ENCODE measurements at regions not wholly inside any gene's neighbourhood (a gene's known extent, or its start where the extent isn't known, plus 50 kb on each side); places are given as distances from the start of the nearest gene placed in this dataset.

GRCh38 chr16:50451951-50452508 lies 83.2 kb upstream of the BRD7 start:
- no peak for TF ChIP-seq OSR1 (CRISPR knock-in tag; IDR thresholded peaks at IDR 0.05)
- TF ChIP-seq GLIS3 (CRISPR knock-in tag; IDR thresholded peaks at IDR 0.05), result no peak
- no peak for TF ChIP-seq ZNF70 (CRISPR knock-in tag; IDR thresholded peaks at IDR 0.05)
- no peak for TF ChIP-seq CSDC2 (CRISPR knock-in tag; IDR thresholded peaks at IDR 0.05)
- no peak for TF ChIP-seq ISL1 (CRISPR knock-in tag; IDR thresholded peaks at IDR 0.05)
- no peak for TF ChIP-seq TOX (CRISPR knock-in tag; IDR thresholded peaks at IDR 0.05; ENCODE audit: borderline replicate concordance)
- TF ChIP-seq ZC3H10 (CRISPR knock-in tag; IDR thresholded peaks at IDR 0.05), result no peak
- TF ChIP-seq ESRRG (CRISPR knock-in tag; IDR thresholded peaks at IDR 0.05), result no peak
- TF ChIP-seq ZFP3 (CRISPR knock-in tag; IDR thresholded peaks at IDR 0.05), result no peak
- no peak for TF ChIP-seq PATZ1 (CRISPR knock-in tag; IDR thresholded peaks at IDR 0.05; ENCODE audit: borderline replicate concordance)
- TF ChIP-seq CSRNP3 (CRISPR knock-in tag; IDR thresholded peaks at IDR 0.05), result no peak
- no peak for TF ChIP-seq RARB (CRISPR knock-in tag; IDR thresholded peaks at IDR 0.05)
- no peak for TF ChIP-seq TCF4 (CRISPR knock-in tag; IDR thresholded peaks at IDR 0.05; ENCODE audit: borderline replicate concordance)
- TF ChIP-seq TSHZ2 (CRISPR knock-in tag; IDR thresholded peaks at IDR 0.05), result no peak
- TF ChIP-seq BACH2 (CRISPR knock-in tag; IDR thresholded peaks at IDR 0.05; ENCODE audit: borderline replicate concordance), result no peak
- no peak for TF ChIP-seq ARNTL (CRISPR knock-in tag; IDR thresholded peaks at IDR 0.05; ENCODE audit: borderline replicate concordance, low read depth)
- ATAC-seq, result no peak

GRCh38 chr16:50450957-50451356 lies 82.2 kb upstream of the BRD7 start:
- no peak for ATAC-seq

GRCh38 chr16:50449800-50450199 lies 81.0 kb upstream of the BRD7 start:
- ATAC-seq, result no peak
- no peak for TF ChIP-seq BACH2 (CRISPR knock-in tag; IDR thresholded peaks at IDR 0.05; ENCODE audit: borderline replicate concordance)

More at GRCh38 chr16:50450957-50451356, 82.2 kb upstream of the BRD7 start:
- TF ChIP-seq SNAI2 (CRISPR knock-in tag; IDR thresholded peaks at IDR 0.05) (no peak), POU6F1 (CRISPR knock-in tag; IDR thresholded peaks at IDR 0.05; ENCODE audit: borderline replicate concordance, low read depth) (no peak), BACH2 (CRISPR knock-in tag; IDR thresholded peaks at IDR 0.05; ENCODE audit: borderline replicate concordance) (no peak), OSR1 (CRISPR knock-in tag; IDR thresholded peaks at IDR 0.05) (no peak), CREB5 (CRISPR knock-in tag; IDR thresholded peaks at IDR 0.05; ENCODE audit: low read depth) (no peak)

- ATAC-seq, result no peak
- TF ChIP-seq TOX (CRISPR knock-in tag; IDR thresholded peaks at IDR 0.05; ENCODE audit: borderline replicate concordance), result no peak
- no peak for TF ChIP-seq SNAI2 (CRISPR knock-in tag; IDR thresholded peaks at IDR 0.05)
- no peak for TF ChIP-seq TSHZ2 (CRISPR knock-in tag; IDR thresholded peaks at IDR 0.05)
Measured at GRCh38 chr16:50448981-50449380, 80.2 kb upstream of the BRD7 start.
